Duodenal mucosa (tissue), 2 donors: ENCODE measurements at regions not wholly inside any gene's neighbourhood (a gene's known extent, or its start where the extent isn't known, plus 50 kb on each side); places are given as distances from the start of the nearest gene placed in this dataset.

ENCODE experiments used
- H3K27ac ChIP-seq: one replicate; pipeline ENCODE4 v1.7.0; 2013; ENCODE audit warnings: low read depth, low read length
- H3K27me3 ChIP-seq, 2 donors: one replicate each; pipeline ENCODE4 v1.7.0; 2013; ENCODE audit warnings: low read length in 2 of 2, control low read depth in 1 of 2; ENCODE audit not compliant: insufficient read depth in 2 of 2, control insufficient read depth in 1 of 2
- H3K36me3 ChIP-seq, 2 donors: one replicate each; pipeline ENCODE4 v1.7.0; 2013; ENCODE audit warnings: low read length in 2 of 2, control low read depth in 1 of 2; ENCODE audit not compliant: insufficient read depth in 2 of 2, control insufficient read depth in 1 of 2
- H3K4me1 ChIP-seq, 2 donors: one replicate each; pipeline ENCODE4 v1.7.0; 2013; ENCODE audit warnings: low read length in 2 of 2, control low read depth in 1 of 2; ENCODE audit not compliant: insufficient read depth in 2 of 2, control insufficient read depth in 1 of 2
- H3K4me3 ChIP-seq, 2 donors: one replicate each; pipeline ENCODE4 v1.7.0; 2013; ENCODE audit warnings: low read length in 2 of 2, low read depth in 1 of 2
- H3K9ac ChIP-seq, 2 donors: one replicate each; pipeline ENCODE4 v1.7.0; 2013; ENCODE audit warnings: low read length in 2 of 2, low read depth in 1 of 2
- H3K9me3 ChIP-seq, 2 donors: one replicate each; pipeline ENCODE4 v1.7.0; 2013; ENCODE audit warnings: low read length in 2 of 2, control low read depth in 1 of 2; ENCODE audit not compliant: control insufficient read depth in 1 of 2

GRCh38 chr11:71357414-71357813 lies 90.8 kb downstream of the DHCR7 start:
- Histone ChIP-seq H3K27ac (no peak overlapping the region), H3K9ac (no peak overlapping the region), H3K4me3 (no peak overlapping the region), H3K36me3 (no peaks in the 10 kb centered on the region), H3K27me3 (no peaks in the 10 kb centered on the region), H3K9me3 (peaks cover 0 to 5% of the 10 kb centered on the region in 2 donors), H3K4me1 (no peaks in the 10 kb centered on the region)

- H3K9ac ChIP-seq = no peak overlapping the region
- H3K27me3 ChIP-seq = no peaks in the 10 kb centered on the region
- H3K9me3 ChIP-seq = no peaks in the 10 kb centered on the region
- no peaks in the 10 kb centered on the region for H3K4me1 ChIP-seq
- no peaks in the 10 kb centered on the region for H3K36me3 ChIP-seq
- H3K27ac ChIP-seq = no peak overlapping the region
- no peak overlapping the region for H3K4me3 ChIP-seq
These were observed 91.3 kb downstream of the DHCR7 start for GRCh38 chr11:71356904-71357303.

DNA sequence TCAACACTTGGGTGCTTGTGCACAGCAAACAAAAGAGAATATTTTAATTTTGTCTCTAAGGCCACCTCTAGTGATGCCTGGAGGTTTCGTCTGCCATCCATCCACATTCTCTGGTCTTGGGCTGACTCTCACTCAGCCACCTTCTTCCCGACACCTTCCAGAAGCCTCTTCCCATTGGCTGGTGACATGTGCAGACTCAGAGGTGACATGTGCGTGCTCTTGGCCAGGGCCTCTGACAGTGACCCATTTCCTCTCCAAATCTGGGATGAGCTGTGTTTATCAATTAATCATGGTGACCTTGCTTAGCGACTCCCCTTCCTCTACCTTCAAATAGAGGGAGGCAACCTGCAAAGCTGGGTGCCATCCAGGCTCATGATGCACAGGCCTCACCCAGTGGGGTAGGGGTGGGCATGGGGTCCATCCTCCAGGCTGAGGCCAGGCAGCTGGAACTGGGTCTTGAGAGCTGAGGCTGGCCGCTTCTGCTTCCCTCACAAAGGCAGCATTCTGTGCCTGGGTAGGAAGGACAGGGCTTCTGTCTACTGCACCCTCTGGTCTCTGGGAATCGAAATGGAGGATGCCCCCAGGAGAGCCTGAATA lies 91.8 kb downstream of the DHCR7 start:
- H3K4me1 ChIP-seq = no peaks in the 10 kb centered on the region
- no peaks in the 10 kb centered on the region for H3K27me3 ChIP-seq
- no peak overlapping the region for H3K27ac ChIP-seq
- H3K9ac ChIP-seq = no peak overlapping the region
- no peaks in the 10 kb centered on the region for H3K36me3 ChIP-seq
- no peaks in the 10 kb centered on the region for H3K9me3 ChIP-seq
- no peak overlapping the region for H3K4me3 ChIP-seq

DNA sequence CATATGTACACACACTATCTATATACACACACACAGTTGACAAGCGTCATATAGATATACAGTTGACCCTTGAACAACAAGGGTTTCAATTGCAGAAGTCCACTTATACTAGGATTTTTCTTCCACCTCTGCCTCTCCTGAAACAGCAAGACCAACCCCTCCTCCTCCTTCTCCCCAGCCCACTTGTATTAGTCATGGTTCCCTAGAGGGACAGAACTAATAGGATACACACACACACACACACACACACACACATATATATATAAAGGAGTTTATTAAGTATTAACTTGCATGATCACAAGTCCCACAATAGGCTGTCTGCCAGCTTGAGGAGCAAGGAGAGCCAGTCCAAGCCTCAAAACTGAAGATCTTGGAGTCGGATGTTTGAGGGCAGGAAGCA lies 92.9 kb downstream of the DHCR7 start:
- Histone ChIP-seq H3K4me3 (no peak overlapping the region), H3K9ac (no peak overlapping the region), H3K27ac (no peak overlapping the region), H3K27me3 (no peaks in the 10 kb centered on the region), H3K36me3 (no peaks in the 10 kb centered on the region), H3K4me1 (no peaks in the 10 kb centered on the region), H3K9me3 (no peaks in the 10 kb centered on the region)

DNA sequence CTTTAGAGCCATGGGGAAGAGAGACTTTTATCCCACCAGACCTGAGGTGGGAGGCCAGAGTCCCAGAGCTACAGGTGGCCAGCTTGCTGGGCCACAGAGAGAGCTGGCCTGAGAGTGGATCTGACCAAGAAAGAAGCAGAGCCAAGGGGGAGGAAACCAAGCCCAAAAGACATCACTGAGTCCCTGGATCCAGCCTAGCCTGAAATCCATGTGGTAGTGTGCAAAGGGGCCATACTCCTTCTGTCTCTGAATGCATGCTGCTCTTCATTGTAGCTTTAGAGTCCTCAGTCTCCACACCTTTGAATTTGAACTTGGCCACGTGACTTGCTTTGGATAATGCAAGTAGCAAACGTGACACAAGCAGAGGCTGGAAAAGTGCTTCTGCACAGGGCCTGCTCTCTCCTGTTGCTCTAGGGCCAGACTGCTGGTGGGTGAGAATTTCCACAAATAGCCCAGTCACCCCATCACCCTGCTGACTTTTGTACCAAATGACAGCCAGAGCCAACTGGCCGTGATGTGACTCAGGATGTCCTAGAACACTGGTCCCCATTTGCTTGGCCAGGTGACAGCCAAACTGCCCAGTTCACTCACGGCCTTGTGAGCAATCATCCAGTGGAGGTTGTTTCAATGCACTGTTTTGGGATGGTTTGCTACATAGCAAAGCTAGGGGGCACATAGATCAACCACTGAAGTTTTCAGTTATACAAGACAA lies 93.6 kb downstream of the DHCR7 start:
- Histone ChIP-seq H3K4me1 (no peaks in the 10 kb centered on the region), H3K27ac (no peak overlapping the region), H3K9ac (no peak overlapping the region), H3K36me3 (no peaks in the 10 kb centered on the region), H3K4me3 (no peak overlapping the region), H3K9me3 (no peaks in the 10 kb centered on the region), H3K27me3 (no peaks in the 10 kb centered on the region)

DNA sequence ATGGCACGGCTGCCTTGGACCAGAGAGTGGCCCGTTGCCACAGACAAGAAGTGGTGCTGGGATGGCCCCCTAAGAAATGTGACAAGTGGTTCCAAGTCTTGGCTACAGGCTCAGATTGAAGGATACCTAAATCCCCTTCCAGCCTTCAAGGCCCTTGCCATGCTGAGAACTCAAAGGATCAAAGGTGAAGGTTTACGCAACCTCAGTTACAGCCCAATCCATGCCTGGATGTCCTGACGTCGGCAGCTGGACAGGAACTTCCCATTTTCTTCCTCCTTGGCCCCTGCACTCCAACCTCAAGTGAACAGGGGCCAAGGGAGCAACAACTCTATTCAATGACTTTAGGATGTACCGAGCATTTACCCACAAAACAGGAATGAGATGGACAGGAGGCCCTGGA lies 95.4 kb downstream of the DHCR7 start:
- no peaks in the 10 kb centered on the region for H3K9me3 ChIP-seq
- H3K27me3 ChIP-seq = no peaks in the 10 kb centered on the region
- no peak overlapping the region for H3K9ac ChIP-seq
- H3K36me3 ChIP-seq = no peaks in the 10 kb centered on the region
- no peak overlapping the region for H3K4me3 ChIP-seq
- H3K4me1 ChIP-seq = no peaks in the 10 kb centered on the region
- no peak overlapping the region for H3K27ac ChIP-seq

DNA sequence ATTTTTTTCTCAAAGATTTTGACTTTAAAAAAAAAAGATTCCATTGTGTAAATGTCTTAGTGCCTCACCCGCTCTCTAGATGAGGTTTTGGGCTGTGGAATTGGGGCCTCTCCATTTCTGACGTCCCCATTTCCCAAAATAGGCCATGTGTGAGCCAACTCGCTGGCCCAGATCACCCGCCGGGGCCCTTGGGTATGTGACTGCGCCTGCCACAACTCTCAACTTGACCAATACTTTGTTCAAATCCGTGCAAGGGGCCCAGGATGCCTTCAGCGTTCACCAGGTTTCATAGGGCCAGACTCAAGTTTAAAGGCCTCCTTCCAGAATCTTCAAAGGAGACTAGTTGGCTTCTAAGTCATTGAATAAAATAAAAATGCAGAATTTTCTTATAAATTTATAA lies 96.0 kb downstream of the DHCR7 start:
- Histone ChIP-seq H3K4me3 (no peak overlapping the region), H3K36me3 (no peaks in the 10 kb centered on the region), H3K4me1 (no peaks in the 10 kb centered on the region), H3K9me3 (no peaks in the 10 kb centered on the region), H3K27ac (no peak overlapping the region), H3K27me3 (no peaks in the 10 kb centered on the region), H3K9ac (no peak overlapping the region)

- Histone ChIP-seq H3K9me3 (no peaks in the 10 kb centered on the region), H3K9ac (no peak overlapping the region), H3K4me1 (no peaks in the 10 kb centered on the region), H3K36me3 (no peaks in the 10 kb centered on the region), H3K4me3 (no peak overlapping the region), H3K27ac (no peak overlapping the region), H3K27me3 (no peaks in the 10 kb centered on the region)
These were observed 97.2 kb upstream of the SHANK2 start for GRCh38 chr11:71349627-71350026.

DNA sequence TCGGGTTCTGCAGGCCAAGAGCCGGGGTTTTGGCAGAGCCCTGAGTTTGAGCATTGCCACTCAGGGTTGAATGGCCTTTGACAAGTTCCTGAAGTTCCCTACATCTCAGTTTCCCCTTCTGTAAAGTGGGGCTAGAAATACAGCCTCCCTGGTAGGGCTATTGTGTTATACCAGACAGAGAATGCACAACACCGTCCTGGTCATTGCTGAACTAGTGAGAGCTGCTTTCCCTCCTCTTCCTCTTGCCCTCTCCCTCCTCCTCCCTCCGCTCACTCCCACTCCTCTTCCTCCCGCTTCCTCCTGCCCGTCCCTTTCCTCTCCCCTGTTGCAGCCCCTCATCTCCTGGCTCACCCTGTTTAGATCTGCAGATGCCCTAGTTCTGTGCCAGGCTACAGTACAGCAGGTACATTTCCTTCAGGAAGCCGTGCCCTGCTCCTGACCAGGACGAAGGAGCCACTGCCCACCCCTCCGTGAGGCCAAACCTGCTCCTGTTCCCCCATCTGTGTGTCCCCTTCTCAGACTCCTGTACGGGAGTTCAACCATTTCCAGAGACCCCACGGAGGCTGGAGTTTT lies 91.5 kb upstream of the SHANK2 start:
- Histone ChIP-seq H3K9me3 (no peaks in the 10 kb centered on the region), H3K27ac (no peak overlapping the region)

DNA sequence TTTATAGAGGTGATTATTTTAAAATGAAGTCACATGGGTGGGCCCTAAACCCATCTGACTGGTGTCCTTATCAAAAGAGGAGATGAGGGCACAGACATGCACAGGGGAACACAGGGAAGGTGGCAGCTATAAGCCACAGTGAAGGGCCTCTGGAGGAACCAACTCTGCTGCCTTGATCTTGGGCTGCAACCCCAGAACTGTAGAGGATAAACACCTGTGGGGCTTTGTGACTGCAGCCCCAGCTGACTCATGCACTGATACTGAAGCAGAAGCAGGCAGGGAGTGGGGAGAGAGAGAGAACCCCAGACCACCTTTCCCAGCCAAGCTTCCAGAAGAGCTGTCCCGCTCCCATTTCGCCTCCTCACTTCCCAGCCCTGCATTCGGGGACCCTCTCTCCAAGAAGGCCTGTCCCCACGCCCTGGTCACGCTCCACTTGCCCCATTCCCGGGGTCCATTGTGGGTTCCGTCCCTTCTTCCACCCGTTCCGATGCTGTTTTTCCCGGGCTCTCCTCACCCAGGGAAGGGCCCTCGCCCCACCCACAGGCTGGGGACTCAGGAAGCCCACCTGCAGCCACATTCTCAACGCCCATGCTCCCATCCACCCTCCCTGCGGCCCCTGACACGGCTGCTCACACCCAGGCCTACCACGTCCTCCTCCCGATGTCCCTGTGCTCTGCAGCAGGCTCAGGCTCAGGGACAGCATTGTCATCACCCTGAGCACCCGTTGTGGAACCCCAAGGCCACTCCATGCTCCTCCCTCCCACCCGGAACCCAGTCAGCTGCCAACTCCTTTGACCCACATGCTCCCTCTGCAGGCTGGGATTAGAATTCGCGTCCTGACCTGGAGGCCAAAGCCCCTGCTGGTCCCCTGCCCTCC lies 90.8 kb upstream of the SHANK2 start:
- no peak overlapping the region for H3K9ac ChIP-seq
- no peaks in the 10 kb centered on the region for H3K36me3 ChIP-seq
- H3K27me3 ChIP-seq = no peaks in the 10 kb centered on the region
- no peaks in the 10 kb centered on the region for H3K4me1 ChIP-seq
- H3K27ac ChIP-seq = no peak overlapping the region
- H3K9me3 ChIP-seq = no peaks in the 10 kb centered on the region
- H3K4me3 ChIP-seq = no peak overlapping the region

More for the DNA sequence above, 91.5 kb upstream of the SHANK2 start:
- Histone ChIP-seq H3K9ac (no peak overlapping the region), H3K4me1 (no peaks in the 10 kb centered on the region), H3K27me3 (no peaks in the 10 kb centered on the region), H3K4me3 (no peak overlapping the region), H3K36me3 (no peaks in the 10 kb centered on the region)
